Neural progenitor cell (in vitro differentiated cells): ENCODE measurements at regions not wholly inside any gene's neighbourhood (a gene's known extent, or its start where the extent isn't known, plus 50 kb on each side); places are given as distances from the start of the nearest gene placed in this dataset.

ENCODE experiments used
- EZH2 ChIP-seq: fragments of 200-600 bp; sonication (generic); IDR thresholded peaks from 2 replicates; pipeline ENCODE4 v1.6.1; 2017; ENCODE audit warnings: antibody characterized with exemption, mild to moderate bottlenecking, moderate library complexity
- EZH2phosphoT487 ChIP-seq: fragments of 200-600 bp; sonication (generic); IDR thresholded peaks from 2 replicates; pipeline ENCODE4 v1.6.1; 2017; ENCODE audit warnings: antibody characterized with exemption
- TF ChIP-seq, protein P1 (sequence below): fragments of 200-600 bp; sonication (generic); IDR thresholded peaks from 2 replicates; pipeline ENCODE4 v1.5.1; 2017; ENCODE audit warnings: antibody characterized with exemption, mild to moderate bottlenecking

DNA sequence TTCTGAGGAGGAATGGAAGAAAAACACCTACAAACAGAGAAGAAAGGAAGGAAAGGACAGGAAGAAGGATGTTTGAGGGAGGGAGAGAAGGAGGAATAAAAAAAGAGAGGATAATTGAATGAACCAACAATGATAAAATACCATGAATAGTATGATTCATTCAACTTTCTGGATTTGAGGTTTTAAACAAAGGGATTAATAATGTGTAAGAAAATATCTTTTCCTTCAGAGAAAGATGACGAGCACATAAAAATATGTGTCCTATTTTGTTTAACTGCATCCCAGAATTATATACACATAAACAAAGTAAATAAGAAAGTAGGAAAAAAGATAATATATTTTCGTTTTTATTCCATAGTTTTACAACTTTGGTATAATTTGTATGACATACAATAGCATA, 1380.4 kb downstream of the STIM2 start:
- TF ChIP-seq, protein P1, sequence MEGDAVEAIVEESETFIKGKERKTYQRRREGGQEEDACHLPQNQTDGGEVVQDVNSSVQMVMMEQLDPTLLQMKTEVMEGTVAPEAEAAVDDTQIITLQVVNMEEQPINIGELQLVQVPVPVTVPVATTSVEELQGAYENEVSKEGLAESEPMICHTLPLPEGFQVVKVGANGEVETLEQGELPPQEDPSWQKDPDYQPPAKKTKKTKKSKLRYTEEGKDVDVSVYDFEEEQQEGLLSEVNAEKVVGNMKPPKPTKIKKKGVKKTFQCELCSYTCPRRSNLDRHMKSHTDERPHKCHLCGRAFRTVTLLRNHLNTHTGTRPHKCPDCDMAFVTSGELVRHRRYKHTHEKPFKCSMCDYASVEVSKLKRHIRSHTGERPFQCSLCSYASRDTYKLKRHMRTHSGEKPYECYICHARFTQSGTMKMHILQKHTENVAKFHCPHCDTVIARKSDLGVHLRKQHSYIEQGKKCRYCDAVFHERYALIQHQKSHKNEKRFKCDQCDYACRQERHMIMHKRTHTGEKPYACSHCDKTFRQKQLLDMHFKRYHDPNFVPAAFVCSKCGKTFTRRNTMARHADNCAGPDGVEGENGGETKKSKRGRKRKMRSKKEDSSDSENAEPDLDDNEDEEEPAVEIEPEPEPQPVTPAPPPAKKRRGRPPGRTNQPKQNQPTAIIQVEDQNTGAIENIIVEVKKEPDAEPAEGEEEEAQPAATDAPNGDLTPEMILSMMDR, result no peak
- TF ChIP-seq EZH2phosphoT487, result no peak
- no peak for TF ChIP-seq EZH2
